Activated gamma-delta T cell treated with Interleukin-2 at 50 U/mL for 16 hours (primary cell): ENCODE measurements at regions not wholly inside any gene's neighbourhood (a gene's known extent, or its start where the extent isn't known, plus 50 kb on each side); places are given as distances from the start of the nearest gene placed in this dataset.

Source experiments
- DNase-seq: peaks from one replicate; pipeline ENCODE4 v3.0.0-alpha.2; 2020

- DNase-seq: no peak
Measured at GRCh38 chr3:86161493-86161892, 829.5 kb downstream of the VGLL3 start.

DNA sequence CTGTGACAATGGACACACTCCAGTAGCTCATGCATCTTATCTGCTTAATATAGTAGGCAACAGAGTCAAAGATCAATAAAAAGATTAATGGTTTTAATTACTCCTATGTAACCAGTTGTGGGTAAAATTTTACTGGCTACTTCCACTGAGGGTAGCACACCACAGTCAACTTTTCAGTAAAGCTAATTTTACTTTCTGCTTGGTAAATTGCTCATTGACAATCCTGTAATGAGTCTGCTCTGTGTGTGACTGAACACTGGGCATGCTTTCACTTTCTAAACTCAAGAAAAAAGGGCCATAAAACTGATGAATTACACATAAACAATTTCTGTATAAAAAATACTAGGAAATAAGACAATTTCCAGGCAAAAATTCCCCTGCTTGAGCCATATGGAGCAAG, 838.3 kb downstream of the VGLL3 start:
- DNase-seq: no peak

DNA sequence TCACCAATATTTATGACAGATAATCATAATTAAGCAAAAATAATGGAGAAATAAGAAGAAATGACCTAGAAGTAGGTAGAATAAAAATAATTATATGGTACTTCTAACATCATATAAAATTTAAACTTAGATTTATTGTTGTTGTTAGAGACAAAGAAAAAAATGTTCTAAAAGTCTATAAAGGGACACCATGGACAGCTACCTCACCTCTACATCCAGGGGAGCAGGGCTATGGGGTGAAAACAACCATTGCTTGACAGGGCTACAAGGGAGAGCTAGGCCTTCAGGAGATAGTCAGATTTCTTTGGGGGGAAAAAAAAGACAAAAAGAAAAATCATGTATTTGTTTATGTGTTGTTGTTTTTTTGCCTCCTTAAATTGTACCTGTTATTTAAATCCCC, 841.9 kb downstream of the VGLL3 start:
- no peak for DNase-seq

DNA sequence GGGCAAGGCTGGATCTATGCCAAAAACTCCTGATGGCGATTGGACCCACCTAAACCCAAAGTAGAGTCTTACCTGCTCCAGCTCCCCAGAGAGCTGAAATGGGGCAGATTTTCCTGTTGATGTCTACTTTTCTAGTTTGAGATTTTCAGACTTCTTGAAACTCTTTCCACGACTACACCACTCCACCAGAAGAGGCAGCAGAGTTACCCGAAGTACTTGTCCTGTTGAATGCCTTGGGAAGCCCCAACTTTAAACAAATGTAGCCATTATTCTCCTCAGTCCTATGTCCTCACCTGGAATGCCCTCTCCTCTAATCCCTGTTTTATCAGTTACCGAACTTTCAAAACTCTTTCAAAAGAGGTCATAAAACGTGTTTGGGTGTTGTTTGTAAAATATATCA, 843.8 kb downstream of the VGLL3 start:
- no peak for DNase-seq

DNA sequence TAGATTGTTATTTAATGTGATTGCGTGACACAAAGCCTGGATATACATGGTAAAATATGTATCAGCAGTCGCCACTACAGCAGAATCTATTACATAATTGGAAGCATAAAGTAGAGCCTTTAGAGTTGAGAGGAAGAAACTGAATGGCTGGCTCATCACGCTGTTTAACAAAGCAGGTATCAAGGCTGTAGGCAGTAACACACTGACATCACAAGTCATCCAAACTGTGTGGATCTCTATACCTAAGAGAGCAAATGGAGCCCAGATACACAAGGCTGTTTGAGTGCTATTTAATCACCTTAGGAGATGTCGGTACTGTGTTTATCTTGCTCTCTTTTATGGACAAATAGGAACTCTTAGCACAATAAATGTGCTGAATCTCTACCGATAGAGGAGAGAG, 864.4 kb downstream of the VGLL3 start:
- no peak for DNase-seq
